Upper lobe of right lung (tissue), 1 donor: ENCODE measurements at regions not wholly inside any gene's neighbourhood (a gene's known extent, or its start where the extent isn't known, plus 50 kb on each side); places are given as distances from the start of the nearest gene placed in this dataset.

Source experiments
- ATAC-seq: fragments of 200-7000 bp; cut with Tn5 transposase; one replicate; pipeline ENCODE4 v1.9.1; 2020; ENCODE audit warnings: mild to moderate bottlenecking, moderate library complexity
- DNase-seq: peaks from one replicate; pipeline ENCODE4 v3.0.0-alpha.2; 2020
- H3K27ac ChIP-seq: fragments of 200-600 bp; one replicate; pipeline ENCODE4 v1.8.0; 2022
- H3K27me3 ChIP-seq: fragments of 200-600 bp; one replicate; pipeline ENCODE4 v1.8.0; 2022; ENCODE audit warnings: mild to moderate bottlenecking
- H3K36me3 ChIP-seq: fragments of 200-600 bp; one replicate; pipeline ENCODE4 v1.8.0; 2022
- H3K4me1 ChIP-seq: fragments of 200-600 bp; one replicate; pipeline ENCODE4 v1.8.0; 2022
- H3K4me3 ChIP-seq: fragments of 200-600 bp; one replicate; pipeline ENCODE4 v1.8.0; 2022; ENCODE audit warnings: mild to moderate bottlenecking
- H3K9me3 ChIP-seq: fragments of 200-600 bp; one replicate; pipeline ENCODE4 v1.8.0; 2022
- CTCF ChIP-seq: fragments of 200-600 bp; IDR thresholded peaks from one replicate; pipeline ENCODE4 v1.8.0; 2022; ENCODE audit warnings: antibody characterized with exemption
- intact Hi-C: fragments of 100-400 bp; cut with DNase I; formaldehyde crosslinking; loops from one replicate; pipeline ENCODE4 v1.11.0; 2022
- donor health status: DM: no; HTN: yes; CAD: no; lungs with severe emphysema.

DNA sequence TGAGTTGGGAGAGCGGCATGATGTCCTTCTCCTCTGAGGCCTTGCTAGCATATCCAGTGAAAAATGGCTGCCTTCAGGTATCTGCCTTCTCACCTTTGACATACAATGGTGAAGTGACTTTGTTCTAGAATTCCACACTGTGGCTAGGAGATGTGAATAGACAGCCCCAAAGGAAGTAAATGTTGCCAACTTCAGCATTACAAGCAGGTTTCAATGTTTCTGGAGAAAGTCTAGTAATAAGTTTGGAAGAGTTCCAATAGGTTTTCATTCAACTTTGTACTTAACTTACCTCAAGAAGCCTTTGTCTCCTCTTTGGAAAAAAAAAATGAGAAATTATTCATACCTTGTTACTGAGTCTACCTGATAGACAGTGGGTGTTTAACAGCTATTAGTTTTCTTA, 421.3 kb upstream of the MMADHC start:
- no peaks in the 10 kb centered on the region for H3K9me3 ChIP-seq
- DNase-seq: no peak
- no peaks in the 10 kb centered on the region for H3K36me3 ChIP-seq
- no peak for ATAC-seq
- TF ChIP-seq CTCF: no peak
- no peak overlapping the region for H3K27ac ChIP-seq
- H3K4me3 ChIP-seq: no peak overlapping the region
- intact Hi-C loops: no loop called here
- no peaks in the 10 kb centered on the region for H3K27me3 ChIP-seq
- no peaks in the 10 kb centered on the region for H3K4me1 ChIP-seq

DNA sequence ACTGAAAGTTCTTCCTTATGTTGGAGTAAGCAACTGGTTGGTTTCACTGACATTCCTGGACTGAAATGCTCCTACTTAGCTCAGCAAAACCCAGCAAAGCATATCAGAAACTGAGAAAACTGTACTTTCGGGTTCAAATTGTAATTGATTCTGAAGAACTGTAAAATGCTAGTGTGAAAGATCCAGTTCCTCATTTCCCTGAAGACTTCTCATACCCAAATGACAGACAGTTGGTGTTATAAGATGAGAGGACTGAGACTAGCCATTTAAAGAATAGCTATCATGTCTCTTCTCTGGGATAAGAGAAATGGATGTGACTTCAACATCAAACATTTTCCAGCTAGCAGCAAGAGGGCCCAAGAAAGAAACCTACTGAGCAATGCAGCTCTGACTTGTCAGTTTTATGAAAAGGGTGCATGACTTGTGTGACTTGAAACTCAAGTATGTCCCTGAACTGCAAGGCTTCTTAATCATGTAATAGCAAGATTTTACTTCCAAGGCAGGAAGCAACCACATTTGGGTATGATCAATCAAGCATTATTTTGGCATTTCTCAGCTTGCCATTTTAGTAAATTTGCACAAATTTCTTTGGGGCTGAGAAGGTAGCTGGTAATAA, 420.3 kb upstream of the MMADHC start:
- ATAC-seq (no peak), DNase-seq (no peak)
- Histone ChIP-seq H3K27me3 (no peaks in the 10 kb centered on the region), H3K4me1 (no peaks in the 10 kb centered on the region), H3K4me3 (no peak overlapping the region), H3K36me3 (no peaks in the 10 kb centered on the region), H3K27ac (no peak overlapping the region), H3K9me3 (no peaks in the 10 kb centered on the region)
- TF ChIP-seq CTCF: no peak
- intact Hi-C loops: no loop called here

DNA sequence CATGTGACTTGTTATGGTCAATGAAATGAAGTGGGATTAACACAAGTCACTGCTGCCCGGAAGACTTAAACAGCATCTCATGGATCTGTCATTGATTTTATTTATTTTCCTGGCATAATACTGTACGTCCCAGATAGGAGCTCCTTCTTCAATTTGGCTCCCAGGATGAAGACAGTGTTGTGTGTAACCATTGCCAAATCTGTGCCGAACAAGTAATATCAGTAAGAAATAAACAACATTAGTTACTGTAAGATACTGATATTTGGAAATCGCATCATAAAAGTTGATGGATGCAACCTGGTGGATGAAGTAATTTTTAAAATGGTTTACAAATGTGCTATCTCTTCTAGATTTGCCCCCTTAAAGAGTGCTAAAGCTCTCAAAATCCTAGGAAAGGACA, 419.0 kb upstream of the MMADHC start:
- intact Hi-C loops: no loop called here
- TF ChIP-seq CTCF: no peak
- DNase-seq: no peak
- ATAC-seq: no peak
- H3K4me3 ChIP-seq: no peak overlapping the region
- no peaks in the 10 kb centered on the region for H3K4me1 ChIP-seq
- no peaks in the 10 kb centered on the region for H3K36me3 ChIP-seq
- H3K27ac ChIP-seq: no peak overlapping the region
- no peaks in the 10 kb centered on the region for H3K27me3 ChIP-seq
- H3K9me3 ChIP-seq: no peaks in the 10 kb centered on the region

- Histone ChIP-seq H3K4me3 (no peak overlapping the region), H3K9me3 (no peaks in the 10 kb centered on the region), H3K4me1 (no peaks in the 10 kb centered on the region), H3K27ac (no peak overlapping the region), H3K36me3 (no peaks in the 10 kb centered on the region), H3K27me3 (no peaks in the 10 kb centered on the region)
- ATAC-seq (no peak), DNase-seq (no peak)
- TF ChIP-seq CTCF: no peak
- intact Hi-C loops: no loop called here
Measured at GRCh38 chr2:150003544-150003943, 416.0 kb upstream of the MMADHC start.

DNA sequence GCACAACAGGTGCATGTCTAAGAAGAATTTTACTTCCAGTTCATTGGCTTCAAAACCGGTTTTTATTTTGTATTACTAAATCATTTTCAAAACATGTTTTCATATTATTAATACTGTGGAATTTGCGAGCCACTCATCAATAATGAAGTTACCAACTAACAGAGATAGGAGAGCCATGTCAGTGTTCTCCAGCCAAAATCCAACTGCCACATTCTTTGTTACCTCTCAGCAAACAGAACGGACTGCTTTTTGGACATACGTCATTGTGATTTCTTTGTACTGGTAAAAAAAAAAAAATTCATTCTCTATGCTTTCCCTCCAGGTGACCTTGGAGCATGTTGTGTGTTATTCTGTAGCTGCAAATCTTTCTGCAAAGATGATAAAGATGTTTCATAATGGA, 414.2 kb upstream of the MMADHC start:
- DNase-seq (no peak), ATAC-seq (no peak)
- no peaks in the 10 kb centered on the region for H3K36me3 ChIP-seq
- H3K4me1 ChIP-seq: no peaks in the 10 kb centered on the region
- H3K27me3 ChIP-seq: no peaks in the 10 kb centered on the region
- no peak overlapping the region for H3K27ac ChIP-seq
- H3K9me3 ChIP-seq: no peaks in the 10 kb centered on the region
- TF ChIP-seq CTCF: no peak
- no peak overlapping the region for H3K4me3 ChIP-seq
- intact Hi-C loops: no loop called here

- no peak for TF ChIP-seq CTCF
- H3K4me3 ChIP-seq: no peak overlapping the region
- no peak overlapping the region for H3K27ac ChIP-seq
- no peaks in the 10 kb centered on the region for H3K4me1 ChIP-seq
- DNase-seq (no peak), ATAC-seq (no peak)
- no peaks in the 10 kb centered on the region for H3K27me3 ChIP-seq
- H3K9me3 ChIP-seq: no peaks in the 10 kb centered on the region
- H3K36me3 ChIP-seq: no peaks in the 10 kb centered on the region
- intact Hi-C loops: no loop called here
Measured at GRCh38 chr2:149996901-149997300, 409.3 kb upstream of the MMADHC start.
